ENCODE measurements at regions not wholly inside any gene's neighbourhood (a gene's known extent, or its start where the extent isn't known, plus 50 kb on each side); places are given as distances from the start of the nearest gene placed in this dataset.
"Not testable (repeated sequence)": the region's sequence is repeated elsewhere in the genome, so short reads cannot be mapped to it uniquely, and the experiment has no call there.

DNA sequence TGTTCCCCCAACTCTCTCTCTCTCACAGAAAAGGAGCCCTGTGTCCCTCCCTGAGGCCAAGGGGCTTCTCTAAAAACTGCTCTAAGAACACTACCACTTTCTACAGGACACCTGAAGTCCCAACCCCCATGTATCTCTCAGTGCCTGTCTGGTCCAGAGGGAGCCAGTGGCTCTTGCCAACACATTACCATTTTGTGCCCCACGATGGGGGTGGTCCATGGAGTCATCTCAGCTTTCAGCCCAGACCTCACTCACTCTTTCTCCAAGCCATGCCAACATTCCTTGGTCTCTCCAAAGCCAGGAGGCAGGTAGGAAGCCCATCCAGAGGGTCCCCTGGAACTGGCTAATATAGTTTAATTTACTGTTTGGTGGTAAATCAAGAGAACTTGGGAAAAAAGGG is 962.1 kb upstream of the DEFB115 start:
- TF ChIP-seq, protein P1, sequence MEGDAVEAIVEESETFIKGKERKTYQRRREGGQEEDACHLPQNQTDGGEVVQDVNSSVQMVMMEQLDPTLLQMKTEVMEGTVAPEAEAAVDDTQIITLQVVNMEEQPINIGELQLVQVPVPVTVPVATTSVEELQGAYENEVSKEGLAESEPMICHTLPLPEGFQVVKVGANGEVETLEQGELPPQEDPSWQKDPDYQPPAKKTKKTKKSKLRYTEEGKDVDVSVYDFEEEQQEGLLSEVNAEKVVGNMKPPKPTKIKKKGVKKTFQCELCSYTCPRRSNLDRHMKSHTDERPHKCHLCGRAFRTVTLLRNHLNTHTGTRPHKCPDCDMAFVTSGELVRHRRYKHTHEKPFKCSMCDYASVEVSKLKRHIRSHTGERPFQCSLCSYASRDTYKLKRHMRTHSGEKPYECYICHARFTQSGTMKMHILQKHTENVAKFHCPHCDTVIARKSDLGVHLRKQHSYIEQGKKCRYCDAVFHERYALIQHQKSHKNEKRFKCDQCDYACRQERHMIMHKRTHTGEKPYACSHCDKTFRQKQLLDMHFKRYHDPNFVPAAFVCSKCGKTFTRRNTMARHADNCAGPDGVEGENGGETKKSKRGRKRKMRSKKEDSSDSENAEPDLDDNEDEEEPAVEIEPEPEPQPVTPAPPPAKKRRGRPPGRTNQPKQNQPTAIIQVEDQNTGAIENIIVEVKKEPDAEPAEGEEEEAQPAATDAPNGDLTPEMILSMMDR (IDR thresholded peaks at IDR 0.05 in 8 of 11, conservative IDR thresholded peaks at IDR 0.05 in 3 of 11) = not testable (repeated sequence)
- TF ChIP-seq POLR2A, POLR2AphosphoS5 (IDR thresholded peaks at IDR 0.05): not testable (repeated sequence)

Data from spleen (tissue), 7 donors.